Uterus (tissue), 3 donors: ENCODE measurements at regions not wholly inside any gene's neighbourhood (a gene's known extent, or its start where the extent isn't known, plus 50 kb on each side); places are given as distances from the start of the nearest gene placed in this dataset.

Experiments
- DNase-seq, 2 donors: peaks; one replicate each; pipeline ENCODE4 v3.0.0-alpha.2; 2019 to 2020
- H3K27ac ChIP-seq, 2 donors: fragments of 200-600 bp; sonication (generic); 1 replicate in 1 of 2; 2 replicates in 1 of 2; pipeline ENCODE4 v1.5.1; 2016 to 2018
- H3K27me3 ChIP-seq, 2 donors: fragments of 200-600 bp; sonication (generic); one replicate each; pipeline ENCODE4 v1.5.1; 2018 to 2019; ENCODE audit warnings: control low read depth in 1 of 2
- H3K36me3 ChIP-seq, 2 donors: fragments of 200-600 bp; sonication (generic); one replicate each; pipeline ENCODE4 v1.5.1; 2019; ENCODE audit warnings: control low read depth in 1 of 2
- H3K4me1 ChIP-seq, 2 donors: fragments of 200-600 bp; sonication (generic); one replicate each; pipeline ENCODE4 v1.5.1; 2018 to 2019; ENCODE audit warnings: control low read depth in 1 of 2
- H3K4me3 ChIP-seq, 2 donors: fragments of 200-600 bp; sonication (generic); 1 replicate in 1 of 2; 2 replicates in 1 of 2; pipeline ENCODE4 v1.5.1; 2018 to 2019; ENCODE audit warnings: mild to moderate bottlenecking in 1 of 2
- H3K9me3 ChIP-seq, 2 donors: fragments of 200-600 bp; sonication (generic); one replicate each; pipeline ENCODE4 v1.5.1; 2019; ENCODE audit warnings: control low read depth in 1 of 2
- CTCF ChIP-seq, 4 experiments: fragments of 200-600 bp in 2 of 4; fragments of 450-650 bp in 2 of 4; sonication (generic) in 2 of 4; IDR thresholded peaks; one replicate each; pipeline ENCODE4 v1.5.1; 2016 to 2019; ENCODE audit warnings: antibody characterized with exemption in 4 of 4, mild to moderate bottlenecking in 2 of 4, moderate library complexity in 1 of 4
- POLR2A ChIP-seq, 2 donors: fragments of 450-650 bp; IDR thresholded peaks; one replicate each; pipeline ENCODE4 v1.6.1; 2016; ENCODE audit warnings: antibody characterized with exemption in 2 of 2, mild to moderate bottlenecking in 1 of 2, moderate library complexity in 1 of 2
- intact Hi-C: fragments of 100-400 bp; cut with DNase I; formaldehyde crosslinking; loops from one replicate; pipeline ENCODE4 v1.15.1; 2023; ENCODE audit warnings: low total_unique reads
- donor health status: DM: yes; HTN: yes; CAD: no.

DNA sequence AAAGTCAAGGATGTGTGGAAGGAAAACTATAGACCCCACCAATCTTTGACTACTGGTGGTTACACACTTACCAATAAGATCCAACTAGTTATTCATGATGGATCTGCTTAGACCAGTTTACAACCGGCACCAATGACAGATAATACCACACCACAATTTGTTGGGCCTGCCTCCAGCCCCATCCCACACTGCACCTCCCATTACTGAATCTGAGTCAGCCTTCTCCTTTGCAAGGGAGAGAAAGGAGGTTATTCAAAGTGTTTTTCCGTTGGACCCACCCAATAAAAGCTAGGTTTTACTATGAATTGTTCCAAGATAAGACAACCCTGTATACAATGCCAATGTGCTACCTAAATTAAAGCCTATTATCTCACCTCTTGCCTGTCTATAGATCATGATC lies 453.5 kb downstream of the MTRR start:
- no peak for DNase-seq
- TF ChIP-seq CTCF (IDR thresholded peaks at IDR 0.05): no peak
- no peak for TF ChIP-seq POLR2A (IDR thresholded peaks at IDR 0.05)
- Histone ChIP-seq H3K27ac (no peak overlapping the region), H3K4me3 (no peak overlapping the region), H3K27me3 (no peaks in the 10 kb centered on the region), H3K36me3 (no peaks in the 10 kb centered on the region), H3K9me3 (no peaks in the 10 kb centered on the region), H3K4me1 (no peaks in the 10 kb centered on the region)
- intact Hi-C loops: no loop called here

- Histone ChIP-seq H3K4me1 (no peaks in the 10 kb centered on the region), H3K27ac (no peak overlapping the region), H3K36me3 (no peaks in the 10 kb centered on the region), H3K9me3 (no peaks in the 10 kb centered on the region), H3K27me3 (no peaks in the 10 kb centered on the region), H3K4me3 (no peak overlapping the region)
- no peak for DNase-seq
- intact Hi-C loops: no loop called here
- TF ChIP-seq CTCF (IDR thresholded peaks at IDR 0.05): no peak
- TF ChIP-seq POLR2A (IDR thresholded peaks at IDR 0.05): no peak
Observed at GRCh38 chr5:8327016-8327415, 458.1 kb downstream of the MTRR start.

DNA sequence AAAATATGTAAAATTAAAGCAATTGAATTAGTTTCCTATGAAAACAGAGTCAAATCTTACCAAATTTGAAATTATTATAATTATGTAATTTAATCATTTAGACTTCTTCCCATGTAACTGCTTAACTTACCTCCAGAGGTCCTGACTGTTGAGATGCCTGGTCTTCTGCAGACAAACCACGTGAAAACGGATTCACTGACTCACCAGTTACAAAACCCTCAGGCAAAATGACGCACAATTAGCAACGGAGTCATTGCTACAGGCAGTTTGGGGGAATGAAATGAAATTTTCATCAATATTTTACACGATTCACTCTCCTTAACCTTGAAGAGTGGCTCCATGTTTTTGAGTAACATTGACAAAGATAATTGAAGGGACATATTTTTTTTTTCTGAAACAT lies 460.8 kb downstream of the MTRR start:
- no peak overlapping the region for H3K4me3 ChIP-seq
- intact Hi-C loops: no loop called here
- no peak for DNase-seq
- no peaks in the 10 kb centered on the region for H3K9me3 ChIP-seq
- no peak for TF ChIP-seq POLR2A (IDR thresholded peaks at IDR 0.05)
- TF ChIP-seq CTCF (IDR thresholded peaks at IDR 0.05): no peak
- no peak overlapping the region for H3K27ac ChIP-seq
- H3K36me3 ChIP-seq: no peaks in the 10 kb centered on the region
- no peaks in the 10 kb centered on the region for H3K27me3 ChIP-seq
- H3K4me1 ChIP-seq: no peaks in the 10 kb centered on the region

- intact Hi-C loops: no loop called here
- no peak for TF ChIP-seq POLR2A (IDR thresholded peaks at IDR 0.05)
- TF ChIP-seq CTCF (IDR thresholded peaks at IDR 0.05): no peak
- no peaks in the 10 kb centered on the region for H3K27me3 ChIP-seq
- H3K9me3 ChIP-seq: no peaks in the 10 kb centered on the region
- no peaks in the 10 kb centered on the region for H3K36me3 ChIP-seq
- no peaks in the 10 kb centered on the region for H3K4me1 ChIP-seq
- H3K27ac ChIP-seq: no peak overlapping the region
- H3K4me3 ChIP-seq: no peak overlapping the region
- DNase-seq: no peak
Observed at GRCh38 chr5:8332666-8333445, 463.9 kb downstream of the MTRR start.

- TF ChIP-seq CTCF (IDR thresholded peaks at IDR 0.05): no peak
- no peak for TF ChIP-seq POLR2A (IDR thresholded peaks at IDR 0.05)
- Histone ChIP-seq H3K9me3 (no peaks in the 10 kb centered on the region), H3K4me3 (no peak overlapping the region), H3K4me1 (no peaks in the 10 kb centered on the region), H3K27ac (no peak overlapping the region), H3K27me3 (no peaks in the 10 kb centered on the region), H3K36me3 (no peaks in the 10 kb centered on the region)
- intact Hi-C loops: no loop called here
- no peak for DNase-seq
Observed at GRCh38 chr5:8333485-8333884, 464.5 kb downstream of the MTRR start.
